Stomach (tissue), 8 donors: ENCODE measurements at regions not wholly inside any gene's neighbourhood (a gene's known extent, or its start where the extent isn't known, plus 50 kb on each side); places are given as distances from the start of the nearest gene placed in this dataset.

Experiments
- DNase-seq, 2 donors: peaks; one replicate each; pipeline versions ENCODE4 v3.0.0 to v3.0.0-alpha.2; 2013 to 2019
- H3K27ac ChIP-seq, 5 donors: fragments of 200-600 bp in 4 of 5; sonication (generic) in 4 of 5; one replicate each; pipeline ENCODE4 v1.5.1; 2013 to 2019; ENCODE audit warnings: mild to moderate bottlenecking in 1 of 5, moderate library complexity in 1 of 5
- H3K27me3 ChIP-seq, 3 donors: fragments of 200-600 bp; sonication (generic); one replicate each; pipeline ENCODE4 v1.5.1; 2017 to 2019; ENCODE audit warnings: mixed run types in 1 of 3
- H3K36me3 ChIP-seq, 4 donors: fragments of 200-600 bp; sonication (generic); 1 replicate in 3 of 4; 2 replicates in 1 of 4; pipeline ENCODE4 v1.5.1; 2016 to 2019
- H3K4me1 ChIP-seq, 4 donors: fragments of 200-600 bp; sonication (generic); one replicate each; pipeline ENCODE4 v1.5.1; 2016 to 2019
- H3K4me3 ChIP-seq, 4 donors: fragments of 200-600 bp; sonication (generic) in 3 of 4; one replicate each; pipeline ENCODE4 v1.5.1; 2016 to 2019; ENCODE audit warnings: mild to moderate bottlenecking in 1 of 4
- H3K9me3 ChIP-seq, 4 donors: fragments of 200-600 bp; sonication (generic); one replicate each; pipeline ENCODE4 v1.5.1; 2016 to 2019
- EP300 ChIP-seq: sonication (generic); formaldehyde crosslinking; IDR thresholded peaks from one replicate; pipeline ENCODE4 v1.6.1; 2017; ENCODE audit warnings: antibody characterized with exemption
- POLR2A ChIP-seq, 4 donors: fragments of 450-650 bp; IDR thresholded peaks; one replicate each; pipeline ENCODE4 v1.6.1; 2016; ENCODE audit warnings: antibody characterized with exemption in 4 of 4, control low read depth in 2 of 4, mild to moderate bottlenecking in 1 of 4, moderate library complexity in 1 of 4
- POLR2AphosphoS5 ChIP-seq, 3 donors: sonication (generic); formaldehyde crosslinking; IDR thresholded peaks; one replicate each; pipeline ENCODE4 v1.6.1; 2016; ENCODE audit warnings: antibody characterized with exemption in 3 of 3
- WGBS, 5 donors: extraction: QIAGEN DNeasy Blood & Tissue Kit in 3 of 5; methylation state at CpG; one replicate each; pipeline versions ENCODE4 v1.1.5 to v1.1.7; 2013 to 2018; 5-methylcytosine and 5-hydroxymethylcytosine counted together
- intact Hi-C: fragments of 100-400 bp; cut with DNase I; formaldehyde crosslinking; loops from one replicate; pipeline ENCODE4 v1.15.1; 2023; ENCODE audit warnings: low total_unique reads
- TF ChIP-seq, protein P1 (sequence below), 7 experiments: fragments of 450-650 bp in 4 of 7; fragments of 200-600 bp in 3 of 7; sonication (generic) in 3 of 7; IDR thresholded peaks; one replicate each; pipeline ENCODE4 v1.5.1; 2016 to 2019; ENCODE audit warnings: antibody characterized with exemption in 7 of 7, control low read depth in 2 of 7, mild to moderate bottlenecking in 1 of 7
- donor health status: healthy with polysubstance abuse.
- donor health status: Bipolar disorder and iron deficiency.
- donor health status: healthy.

- Histone ChIP-seq H3K4me1 (no peaks in the 10 kb centered on the region), H3K27ac (no peak overlapping the region), H3K9me3 (no peaks in the 10 kb centered on the region), H3K27me3 (no peaks in the 10 kb centered on the region), H3K4me3 (no peak overlapping the region), H3K36me3 (no peaks in the 10 kb centered on the region)
- 73 to 77% (median 75%) methylated on average over 4 of the region's 4 CpGs for WGBS, 5 donors
- intact Hi-C loops: no loop called here
- no peak for DNase-seq
- TF ChIP-seq EP300 (no peak), POLR2AphosphoS5 (IDR thresholded peaks at IDR 0.05) (no peak), POLR2A (IDR thresholded peaks at IDR 0.05) (no peak)
- TF ChIP-seq, protein P1, sequence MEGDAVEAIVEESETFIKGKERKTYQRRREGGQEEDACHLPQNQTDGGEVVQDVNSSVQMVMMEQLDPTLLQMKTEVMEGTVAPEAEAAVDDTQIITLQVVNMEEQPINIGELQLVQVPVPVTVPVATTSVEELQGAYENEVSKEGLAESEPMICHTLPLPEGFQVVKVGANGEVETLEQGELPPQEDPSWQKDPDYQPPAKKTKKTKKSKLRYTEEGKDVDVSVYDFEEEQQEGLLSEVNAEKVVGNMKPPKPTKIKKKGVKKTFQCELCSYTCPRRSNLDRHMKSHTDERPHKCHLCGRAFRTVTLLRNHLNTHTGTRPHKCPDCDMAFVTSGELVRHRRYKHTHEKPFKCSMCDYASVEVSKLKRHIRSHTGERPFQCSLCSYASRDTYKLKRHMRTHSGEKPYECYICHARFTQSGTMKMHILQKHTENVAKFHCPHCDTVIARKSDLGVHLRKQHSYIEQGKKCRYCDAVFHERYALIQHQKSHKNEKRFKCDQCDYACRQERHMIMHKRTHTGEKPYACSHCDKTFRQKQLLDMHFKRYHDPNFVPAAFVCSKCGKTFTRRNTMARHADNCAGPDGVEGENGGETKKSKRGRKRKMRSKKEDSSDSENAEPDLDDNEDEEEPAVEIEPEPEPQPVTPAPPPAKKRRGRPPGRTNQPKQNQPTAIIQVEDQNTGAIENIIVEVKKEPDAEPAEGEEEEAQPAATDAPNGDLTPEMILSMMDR (IDR thresholded peaks at IDR 0.05): no peak
Measured at GRCh38 chr6:133583907-133584427, 304.9 kb upstream of the TCF21 start.

DNA sequence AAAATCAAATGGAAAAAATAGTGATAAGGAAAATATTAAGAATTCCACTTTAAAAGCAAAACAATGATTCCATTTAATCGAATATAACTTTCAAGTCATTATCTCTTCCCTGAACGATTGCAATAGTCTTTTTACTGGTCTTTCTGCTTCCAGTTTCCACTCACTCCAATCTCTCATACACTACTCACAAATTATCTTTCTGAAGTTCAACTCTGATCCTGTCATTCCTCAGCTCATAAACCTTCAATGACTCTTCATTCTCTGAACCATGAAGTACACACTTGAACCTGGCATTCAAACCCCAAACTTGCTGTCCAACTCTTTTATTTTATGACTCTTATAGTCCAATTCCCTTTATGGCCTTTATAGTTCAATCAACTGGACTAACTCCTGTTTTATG is 304.1 kb upstream of the TCF21 start:
- intact Hi-C loops: no loop called here
- Histone ChIP-seq H3K4me1 (no peaks in the 10 kb centered on the region), H3K4me3 (no peak overlapping the region), H3K36me3 (no peaks in the 10 kb centered on the region), H3K9me3 (no peaks in the 10 kb centered on the region), H3K27ac (no peak overlapping the region), H3K27me3 (no peaks in the 10 kb centered on the region)
- TF ChIP-seq POLR2A (IDR thresholded peaks at IDR 0.05) (no peak), EP300 (no peak), POLR2AphosphoS5 (IDR thresholded peaks at IDR 0.05) (no peak)
- TF ChIP-seq, protein P1 (IDR thresholded peaks at IDR 0.05): no peak
- WGBS, 5 donors: 65 to 69% (median 66%) methylated on average over 2 of the region's 2 CpGs
- no peak for DNase-seq

DNA sequence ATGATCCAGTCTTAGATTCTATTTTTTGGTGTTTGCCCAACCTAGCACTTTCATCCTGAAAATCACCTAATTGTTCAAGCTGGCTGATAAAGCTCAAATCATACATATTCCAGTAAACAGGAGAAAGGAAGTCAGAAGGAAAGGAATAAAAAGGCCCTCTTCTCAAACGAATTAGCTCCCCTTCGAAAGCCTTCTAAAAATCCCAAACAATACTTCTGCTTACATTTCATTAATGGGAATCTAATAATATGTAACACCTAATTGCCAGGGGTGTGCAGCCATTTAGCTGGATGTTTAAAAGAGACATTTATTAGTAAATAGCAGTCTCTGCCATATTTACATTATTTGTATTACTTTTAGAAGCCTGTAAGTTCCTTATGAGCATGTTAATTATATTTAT is 302.9 kb upstream of the TCF21 start:
- TF ChIP-seq EP300 (no peak), POLR2AphosphoS5 (IDR thresholded peaks at IDR 0.05) (no peak), POLR2A (IDR thresholded peaks at IDR 0.05) (no peak)
- TF ChIP-seq, protein P1 (IDR thresholded peaks at IDR 0.05): no peak
- Histone ChIP-seq H3K9me3 (no peaks in the 10 kb centered on the region), H3K27me3 (no peaks in the 10 kb centered on the region), H3K36me3 (no peaks in the 10 kb centered on the region), H3K27ac (no peak overlapping the region), H3K4me3 (no peak overlapping the region), H3K4me1 (no peaks in the 10 kb centered on the region)
- 51 to 78% (median 72%) methylated on average over 2 of the region's 2 CpGs for WGBS, 5 donors
- intact Hi-C loops: no loop called here
- no peak for DNase-seq

DNA sequence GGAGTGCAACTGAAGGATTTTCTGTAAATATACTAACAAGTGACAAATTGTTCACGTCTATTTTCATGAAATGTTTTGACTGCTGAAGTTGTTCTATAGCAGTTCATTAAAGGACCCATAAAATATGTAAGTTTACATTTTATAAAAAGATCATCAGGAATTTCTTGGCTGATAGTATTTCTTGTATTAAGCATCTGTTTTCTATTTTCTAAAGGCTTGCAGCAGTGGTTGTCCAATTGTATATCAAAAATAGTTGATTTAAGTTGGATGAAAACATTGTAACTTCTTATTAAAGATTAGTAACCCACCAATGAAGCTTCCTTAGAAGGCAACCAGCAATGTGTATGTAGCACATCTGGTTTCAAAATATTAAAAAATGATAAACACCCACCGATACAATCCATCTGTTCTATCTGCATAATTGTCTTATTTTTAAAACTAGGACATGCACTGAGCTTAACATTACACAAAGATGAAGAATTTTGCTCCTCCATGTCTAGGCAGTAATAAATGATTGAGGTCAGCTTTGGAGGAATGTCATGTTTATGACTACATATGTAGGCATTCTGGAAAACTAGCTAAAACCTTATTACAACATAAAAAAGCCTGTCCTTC is 301.3 kb upstream of the TCF21 start:
- 67 to 84% (median 79%) methylated on average over 2 of the region's 2 CpGs for whole genome bisulfite sequencing, 5 donors
- no peak overlapping the region for H3K27ac ChIP-seq
- no peaks in the 10 kb centered on the region for H3K4me1 ChIP-seq
- H3K4me3 ChIP-seq: no peak overlapping the region
- H3K36me3 ChIP-seq: no peaks in the 10 kb centered on the region
- TF ChIP-seq POLR2A (IDR thresholded peaks at IDR 0.05) (no peak), POLR2AphosphoS5 (IDR thresholded peaks at IDR 0.05) (no peak), EP300 (no peak)
- TF ChIP-seq, protein P1 (IDR thresholded peaks at IDR 0.05): no peak
- DNase-seq: peak in 1 of 2 donors; percentile 37
- intact Hi-C loops: no loop called here
- no peaks in the 10 kb centered on the region for H3K9me3 ChIP-seq
- H3K27me3 ChIP-seq: no peaks in the 10 kb centered on the region
